Coronary artery (tissue), 2 donors: ENCODE measurements at regions not wholly inside any gene's neighbourhood (a gene's known extent, or its start where the extent isn't known, plus 50 kb on each side); places are given as distances from the start of the nearest gene placed in this dataset.

Source experiments
- DNase-seq: peaks from one replicate; pipeline ENCODE4 v3.0.0-alpha.2; 2017; ENCODE audit warnings: low spot score
- H3K27ac ChIP-seq, 2 donors: fragments of 200-600 bp; sonication (generic); one replicate each; pipeline ENCODE4 v1.5.1; 2016 to 2019
- H3K4me3 ChIP-seq: fragments of 200-600 bp; sonication (generic); 2 replicates; pipeline ENCODE4 v1.5.1; 2016; ENCODE audit warnings: mild to moderate bottlenecking, moderate library complexity
- CTCF ChIP-seq: fragments of 200-600 bp; sonication (generic); IDR thresholded peaks from one replicate; pipeline ENCODE4 v1.5.1; 2019; ENCODE audit warnings: antibody characterized with exemption

DNA sequence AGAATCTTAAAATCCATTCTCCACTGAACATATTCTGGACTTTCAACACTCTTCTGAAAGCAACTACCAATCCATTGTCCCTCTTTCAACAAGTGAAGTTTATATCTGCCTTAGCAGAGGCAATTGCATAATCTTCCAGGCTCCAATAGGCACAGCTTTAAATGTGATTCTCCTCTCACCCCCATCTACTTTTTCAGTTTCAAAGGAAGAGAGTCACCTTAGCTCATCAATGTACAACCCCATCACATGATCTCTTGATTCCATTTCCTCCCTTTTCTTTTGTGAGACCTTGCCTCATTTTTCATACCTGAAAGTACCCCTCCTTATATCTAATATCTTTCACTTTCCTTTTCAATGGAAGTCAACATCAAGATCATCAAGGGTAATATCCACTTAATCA lies 921.7 kb upstream of the EPHA5 start:
- Histone ChIP-seq H3K4me3 (no peak overlapping the region), H3K27ac (no peak overlapping the region)
- TF ChIP-seq CTCF, result no peak
- DNase-seq, result no peak

GRCh38 chr4:66590488-66591215 lies 920.4 kb upstream of the EPHA5 start:
- Histone ChIP-seq H3K27ac (no peak overlapping the region), H3K4me3 (no peak overlapping the region)
- no peak for DNase-seq
- no peak for TF ChIP-seq CTCF

DNA sequence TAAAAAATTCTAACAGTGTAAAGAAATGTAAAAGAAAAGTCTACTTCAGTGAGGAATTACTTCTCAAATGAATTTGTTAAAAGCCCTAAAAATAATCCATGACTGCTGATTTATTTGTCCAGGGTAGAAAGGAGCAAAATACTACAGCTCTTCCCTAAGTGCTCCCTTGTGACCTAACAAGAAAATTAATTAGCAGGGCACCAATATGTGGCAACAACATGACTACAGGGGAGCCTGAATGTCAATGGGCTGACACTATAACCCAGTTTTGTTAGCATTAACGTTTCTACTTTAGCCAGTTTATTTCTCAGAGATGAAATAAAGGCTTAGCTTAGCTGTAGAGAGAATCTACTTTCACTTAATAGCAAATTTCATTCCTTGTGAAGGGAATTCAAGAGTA lies 918.9 kb upstream of the EPHA5 start:
- no peak for TF ChIP-seq CTCF
- no peak for DNase-seq
- no peak overlapping the region for H3K4me3 ChIP-seq
- no peak overlapping the region for H3K27ac ChIP-seq

- no peak overlapping the region for H3K27ac ChIP-seq
- no peak overlapping the region for H3K4me3 ChIP-seq
- DNase-seq, result no peak
- no peak for TF ChIP-seq CTCF
Measured at GRCh38 chr4:66585767-66586166, 915.5 kb upstream of the EPHA5 start.

DNA sequence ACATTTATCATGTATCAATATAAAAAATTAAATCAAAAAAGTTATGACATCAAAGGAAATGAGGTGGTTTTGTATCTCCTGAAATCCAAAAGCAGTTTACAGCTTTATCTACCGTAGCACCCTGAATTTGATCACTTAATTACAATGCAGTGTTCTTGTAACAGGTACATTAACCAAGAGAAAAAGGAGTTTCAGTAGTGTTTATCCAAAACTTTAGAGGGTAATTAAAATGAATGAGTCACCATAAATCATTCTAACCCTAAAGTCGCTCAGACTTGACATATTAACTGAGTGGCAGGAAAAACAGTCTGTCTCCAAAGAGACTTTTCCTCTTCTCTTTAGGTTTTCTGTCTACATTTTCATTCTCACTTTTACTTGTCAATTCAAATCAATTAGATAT lies 907.6 kb upstream of the EPHA5 start:
- no peak for TF ChIP-seq CTCF
- DNase-seq, result no peak

GRCh38 chr4:66575008-66575696 lies 904.9 kb upstream of the EPHA5 start:
- no peak overlapping the region for H3K4me3 ChIP-seq
- H3K27ac ChIP-seq, result no peak overlapping the region

More for the DNA sequence above, 907.6 kb upstream of the EPHA5 start:
- Histone ChIP-seq H3K4me3 (no peak overlapping the region), H3K27ac (no peak overlapping the region)

More at GRCh38 chr4:66575008-66575696, 904.9 kb upstream of the EPHA5 start:
- no peak for DNase-seq
- TF ChIP-seq CTCF, result no peak
